ENCODE measurements at regions not wholly inside any gene's neighbourhood (a gene's known extent, or its start where the extent isn't known, plus 50 kb on each side); places are given as distances from the start of the nearest gene placed in this dataset.

GRCh38 chr4:12846368-12846767 is 637.8 kb downstream of the RAB28 start:
- no peak for TF ChIP-seq BHLHE40 (IDR thresholded peaks at IDR 0.05; ENCODE audit: low read depth, low read length)
- no peak for TF ChIP-seq CTCF (conservative IDR thresholded peaks at IDR 0.05; ENCODE audit: low read depth, low read length)
- no peak for TF ChIP-seq POLR2A (IDR thresholded peaks at IDR 0.05; ENCODE audit: low read depth, low read length)
- TF ChIP-seq USF2 (IDR thresholded peaks at IDR 0.05; ENCODE audit: low read depth, low read length) = no peak
- no peak for TF ChIP-seq MAFK (IDR thresholded peaks at IDR 0.05; ENCODE audit: low read depth, low read length)
- TF ChIP-seq FOS (IDR thresholded peaks at IDR 0.05; ENCODE audit: low read depth, low read length) = no peak
- TF ChIP-seq RCOR1 (IDR thresholded peaks at IDR 0.05; ENCODE audit: insufficient replicate concordance, low read length) = no peak
- no peak for TF ChIP-seq CHD1 (IDR thresholded peaks at IDR 0.05; ENCODE audit: low read depth, low read length)
- no peak for TF ChIP-seq SMC3 (IDR thresholded peaks at IDR 0.05; ENCODE audit: low read depth, low read length)
- TF ChIP-seq RAD21 (IDR thresholded peaks at IDR 0.05; ENCODE audit: low read length) = no peak
- TF ChIP-seq RFX5 (IDR thresholded peaks at IDR 0.05; ENCODE audit: low read depth, low read length) = no peak
- TF ChIP-seq CEBPB (IDR thresholded peaks at IDR 0.05; ENCODE audit: low read depth, low read length) = no peak
- TF ChIP-seq ELK1 (IDR thresholded peaks at IDR 0.05; ENCODE audit: borderline replicate concordance, low read depth, low read length) = no peak
- no peak for TF ChIP-seq NFE2L2 (IDR thresholded peaks at IDR 0.05; ENCODE audit: low read depth, low read length)
